SU-DHL-6 (cell line): ENCODE measurements at regions not wholly inside any gene's neighbourhood (a gene's known extent, or its start where the extent isn't known, plus 50 kb on each side); places are given as distances from the start of the nearest gene placed in this dataset.

ENCODE experiments used
- H2AFZ ChIP-seq: fragments of 200-600 bp; sonication (generic); 2 replicates; pipeline ENCODE4 v1.6.1; 2014; ENCODE audit warnings: low read depth, mild to moderate bottlenecking, moderate library complexity, mixed read lengths, antibody characterized with exemption, low read length; ENCODE audit not compliant: severe bottlenecking
- H3F3A ChIP-seq: fragments of 200-600 bp; shearing (Covaris generic); 2 replicates; pipeline ENCODE4 v1.6.0; 2016; ENCODE audit warnings: antibody characterized with exemption, mild to moderate bottlenecking; ENCODE audit not compliant: insufficient read depth
- H3K27ac ChIP-seq: fragments of 200-600 bp; sonication (generic); 2 replicates; pipeline ENCODE4 v1.5.1; 2016; ENCODE audit warnings: low read depth, mild to moderate bottlenecking, low read length, moderate library complexity, mixed read lengths
- H3K27me3 ChIP-seq: fragments of 200-600 bp; sonication (generic), shearing (Covaris generic); 2 replicates; pipeline ENCODE4 v1.6.0; 2014; ENCODE audit warnings: mild to moderate bottlenecking, low read length
- H3K36me3 ChIP-seq: fragments of 200-600 bp; sonication (generic); 2 replicates; pipeline ENCODE4 v1.6.1; 2014; ENCODE audit warnings: mild to moderate bottlenecking, low read length, mixed read lengths
- H3K4me2 ChIP-seq: fragments of 300-600, 200-600 bp; shearing (Covaris generic), sonication (generic); 2 replicates; pipeline ENCODE4 v1.6.0; 2014; ENCODE audit warnings: low read length, low read depth, mild to moderate bottlenecking; ENCODE audit not compliant: poor library complexity, severe bottlenecking
- H3K4me3 ChIP-seq: fragments of 200-600 bp; sonication (generic); 2 replicates; pipeline ENCODE4 v1.5.1; 2014; ENCODE audit warnings: antibody characterized with exemption, low read length, mild to moderate bottlenecking, mixed read lengths; ENCODE audit not compliant: insufficient read depth, poor library complexity, severe bottlenecking
- H3K79me2 ChIP-seq: fragments of 200-600 bp; sonication (generic); 2 replicates; pipeline ENCODE4 v1.6.1; 2014; ENCODE audit warnings: mild to moderate bottlenecking, low read length, moderate library complexity; ENCODE audit not compliant: insufficient read depth
- H3K9ac ChIP-seq: fragments of 200-600 bp; sonication (generic); 2 replicates; pipeline ENCODE4 v1.7.0; 2014; ENCODE audit warnings: mild to moderate bottlenecking, low read length
- H3K9me2 ChIP-seq: fragments of 200-600 bp; sonication (generic); replicated peaks from 2 replicates; pipeline ENCODE4 v1.6.1; 2014; ENCODE audit warnings: low read length; ENCODE audit not compliant: insufficient read depth
- H3K9me3 ChIP-seq: fragments of 200-600 bp; sonication (generic); 2 replicates; pipeline ENCODE4 v1.6.1; 2014; ENCODE audit warnings: low read length, mixed read lengths; ENCODE audit not compliant: insufficient read depth
- H4K20me1 ChIP-seq: fragments of 200-600 bp; sonication (generic); 2 replicates; pipeline ENCODE4 v1.6.1; 2014; ENCODE audit warnings: low read depth, mild to moderate bottlenecking, antibody characterized with exemption, low read length, moderate library complexity, mixed read lengths
- EZH2phosphoT487 ChIP-seq: fragments of 200-600 bp; sonication (generic), shearing (Covaris generic); conservative IDR thresholded peaks from 2 replicates; pipeline ENCODE4 v1.6.1; 2018; ENCODE audit warnings: mild to moderate bottlenecking, antibody characterized with exemption, low read length, moderate library complexity, mixed read lengths
- TF ChIP-seq, protein P1 (sequence below): fragments of 200-600 bp; sonication (generic); IDR thresholded peaks from one replicate; pipeline ENCODE4 v1.5.1; 2017; ENCODE audit warnings: antibody characterized with exemption, mild to moderate bottlenecking, low read length, moderate library complexity; ENCODE audit not compliant: insufficient read depth, poor library complexity, severe bottlenecking

DNA sequence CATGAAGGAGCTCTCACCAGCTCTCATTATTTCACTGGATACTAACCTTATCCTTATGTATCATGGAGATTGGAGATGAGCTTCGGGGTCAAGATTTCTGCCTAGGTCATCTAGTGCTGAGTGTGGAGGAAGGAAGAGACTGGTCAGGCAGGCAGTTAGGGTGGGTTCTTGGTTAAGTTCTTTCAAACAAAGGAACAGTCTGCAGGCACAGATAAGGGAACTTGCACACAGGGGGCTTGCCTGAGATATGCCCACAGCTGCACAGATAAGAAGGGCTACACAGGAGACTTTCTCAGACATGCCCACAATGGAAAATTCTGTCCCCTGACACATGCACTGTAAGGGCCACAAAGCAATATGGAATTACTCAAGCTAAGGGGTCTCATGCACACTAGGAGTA is 904.1 kb downstream of the NLGN4X start:
- TF ChIP-seq EZH2phosphoT487 = no peak
- Histone ChIP-seq H3F3A (no peaks in the 10 kb centered on the region), H4K20me1 (no peaks in the 10 kb centered on the region), H3K9me3 (no peaks in the 10 kb centered on the region), H3K36me3 (no peaks in the 10 kb centered on the region), H3K9me2 (no peaks in the 10 kb centered on the region), H3K27me3 (no peaks in the 10 kb centered on the region), H3K4me3 (no peak overlapping the region), H3K27ac (no peak overlapping the region), H3K9ac (no peak overlapping the region), H3K4me2 (no peak overlapping the region), H3K79me2 (no peaks in the 10 kb centered on the region), H2AFZ (no peak overlapping the region)

DNA sequence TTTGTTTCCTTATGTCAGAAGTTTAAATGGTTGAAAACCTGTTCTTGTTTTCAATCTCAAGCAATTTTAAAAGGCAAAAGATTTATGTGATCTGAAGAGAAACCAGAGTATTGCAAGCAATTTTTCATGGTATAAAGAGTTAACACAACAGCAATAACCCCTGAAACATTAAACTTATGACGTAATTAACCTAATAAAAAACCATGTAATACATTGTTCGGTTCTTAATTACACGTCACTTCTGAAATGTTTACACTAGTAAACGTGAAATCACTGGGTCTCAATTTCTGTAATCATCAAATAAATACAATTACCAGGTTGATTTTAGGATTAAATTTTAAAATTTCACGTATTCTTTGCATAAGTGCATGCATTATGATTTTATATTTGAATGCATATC is 914.5 kb downstream of the NLGN4X start:
- no peak overlapping the region for H3K4me3 ChIP-seq
- H3K79me2 ChIP-seq = no peaks in the 10 kb centered on the region
- no peak overlapping the region for H2AFZ ChIP-seq
- TF ChIP-seq, protein P1, sequence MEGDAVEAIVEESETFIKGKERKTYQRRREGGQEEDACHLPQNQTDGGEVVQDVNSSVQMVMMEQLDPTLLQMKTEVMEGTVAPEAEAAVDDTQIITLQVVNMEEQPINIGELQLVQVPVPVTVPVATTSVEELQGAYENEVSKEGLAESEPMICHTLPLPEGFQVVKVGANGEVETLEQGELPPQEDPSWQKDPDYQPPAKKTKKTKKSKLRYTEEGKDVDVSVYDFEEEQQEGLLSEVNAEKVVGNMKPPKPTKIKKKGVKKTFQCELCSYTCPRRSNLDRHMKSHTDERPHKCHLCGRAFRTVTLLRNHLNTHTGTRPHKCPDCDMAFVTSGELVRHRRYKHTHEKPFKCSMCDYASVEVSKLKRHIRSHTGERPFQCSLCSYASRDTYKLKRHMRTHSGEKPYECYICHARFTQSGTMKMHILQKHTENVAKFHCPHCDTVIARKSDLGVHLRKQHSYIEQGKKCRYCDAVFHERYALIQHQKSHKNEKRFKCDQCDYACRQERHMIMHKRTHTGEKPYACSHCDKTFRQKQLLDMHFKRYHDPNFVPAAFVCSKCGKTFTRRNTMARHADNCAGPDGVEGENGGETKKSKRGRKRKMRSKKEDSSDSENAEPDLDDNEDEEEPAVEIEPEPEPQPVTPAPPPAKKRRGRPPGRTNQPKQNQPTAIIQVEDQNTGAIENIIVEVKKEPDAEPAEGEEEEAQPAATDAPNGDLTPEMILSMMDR = no peak
- TF ChIP-seq EZH2phosphoT487 = no peak
- no peaks in the 10 kb centered on the region for H3K27me3 ChIP-seq
- no peaks in the 10 kb centered on the region for H3K9me2 ChIP-seq
- no peaks in the 10 kb centered on the region for H3F3A ChIP-seq
- H3K27ac ChIP-seq = no peak overlapping the region
- H3K9me3 ChIP-seq = no peaks in the 10 kb centered on the region
- no peaks in the 10 kb centered on the region for H4K20me1 ChIP-seq
- H3K9ac ChIP-seq = no peak overlapping the region
- H3K4me2 ChIP-seq = no peak overlapping the region
- H3K36me3 ChIP-seq = no peaks in the 10 kb centered on the region

DNA sequence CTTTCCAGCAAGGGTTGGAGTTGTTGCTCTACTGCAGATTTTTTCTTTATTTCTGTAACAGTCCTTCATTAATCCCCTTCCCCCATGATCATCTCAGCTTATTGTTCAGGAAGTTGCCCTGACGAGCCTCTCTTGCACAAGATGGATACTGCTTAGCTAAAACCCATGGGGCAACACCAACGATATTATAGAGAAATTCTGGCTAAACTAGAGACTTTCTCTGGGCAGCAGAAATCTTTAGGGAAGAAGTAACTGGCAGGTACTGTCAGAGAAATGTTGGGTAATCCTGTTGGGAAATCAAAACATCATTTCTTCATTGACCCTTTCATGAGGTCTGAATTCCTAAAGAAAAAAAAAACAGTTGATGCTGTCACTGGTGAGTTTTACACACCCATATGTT is 921.3 kb downstream of the NLGN4X start:
- Histone ChIP-seq H3K9me2 (no peaks in the 10 kb centered on the region), H3K9ac (no peak overlapping the region), H2AFZ (no peak overlapping the region), H3K36me3 (no peaks in the 10 kb centered on the region), H3K79me2 (no peaks in the 10 kb centered on the region), H3K4me2 (no peak overlapping the region), H3K27me3 (no peaks in the 10 kb centered on the region), H3K27ac (no peak overlapping the region), H3K9me3 (no peaks in the 10 kb centered on the region), H3K4me3 (no peak overlapping the region), H4K20me1 (no peaks in the 10 kb centered on the region), H3F3A (no peaks in the 10 kb centered on the region; the same call in 1 of the 2 replicates)
- TF ChIP-seq, protein P1 = no peak
- TF ChIP-seq EZH2phosphoT487 = no peak

DNA sequence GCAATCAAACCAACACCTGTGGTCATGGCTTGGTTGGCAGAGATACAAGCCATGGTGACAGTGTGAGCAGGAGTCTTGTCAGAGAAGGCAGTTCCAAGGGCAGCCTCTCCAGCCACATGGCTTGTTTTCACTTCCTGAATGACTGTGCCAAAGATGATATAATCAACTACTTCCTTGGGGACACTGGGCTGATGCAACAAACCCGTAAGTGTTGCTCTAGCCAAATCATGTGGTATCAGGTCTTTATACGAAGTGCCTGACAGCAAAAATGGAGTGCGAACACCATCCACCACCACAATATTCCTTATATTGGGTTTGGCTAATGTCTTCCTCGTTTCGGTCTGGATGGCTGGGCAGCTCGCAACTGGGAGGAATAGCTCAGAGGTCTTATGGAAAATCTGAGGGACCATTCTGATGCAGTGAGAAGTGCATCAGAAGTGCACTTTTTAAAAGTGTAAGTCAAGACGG is 922.0 kb downstream of the NLGN4X start:
- no peak for TF ChIP-seq EZH2phosphoT487
- TF ChIP-seq, protein P1 = no peak
- Histone ChIP-seq H3K4me3 (no peak overlapping the region), H3K79me2 (no peaks in the 10 kb centered on the region), H3K4me2 (no peak overlapping the region), H3K9ac (no peak overlapping the region), H3F3A (no peaks in the 10 kb centered on the region; the same call in 1 of the 2 replicates), H2AFZ (no peak overlapping the region), H3K9me2 (no peaks in the 10 kb centered on the region), H3K9me3 (no peaks in the 10 kb centered on the region), H4K20me1 (no peaks in the 10 kb centered on the region), H3K36me3 (no peaks in the 10 kb centered on the region), H3K27ac (no peak overlapping the region), H3K27me3 (no peaks in the 10 kb centered on the region)
